HepG2 (cell line): ENCODE measurements at regions not wholly inside any gene's neighbourhood (a gene's known extent, or its start where the extent isn't known, plus 50 kb on each side); places are given as distances from the start of the nearest gene placed in this dataset.

Experiments
- CREB1 ChIP-seq, 2 experiments: fragments of 450-650 bp in 1 of 2; IDR thresholded peaks; 2 replicates each; pipeline ENCODE4 v1.6.1; 2016 to 2017; ENCODE audit warnings: control low read depth in 1 of 2, mild to moderate bottlenecking in 1 of 2, missing compliant biosample characterization in 1 of 2, missing genetic modification characterization in 1 of 2
- DPF2 ChIP-seq: sonication (generic); formaldehyde crosslinking; IDR thresholded peaks from 2 replicates; pipeline ENCODE4 v1.4.0; 2020; ENCODE audit warnings: mild to moderate bottlenecking, low read depth, missing genetic modification reagents, borderline replicate concordance
- EHMT2 ChIP-seq: fragments of 200-600 bp; sonication (generic); IDR thresholded peaks from 2 replicates; pipeline ENCODE4 v1.7.0; 2017; ENCODE audit warnings: antibody characterized with exemption, low read depth, low read length, borderline replicate concordance
- GATAD2A ChIP-seq: IDR thresholded peaks from 2 replicates; pipeline ENCODE4 v1.6.1; 2016
- HDAC6 ChIP-seq: fragments of 200-600 bp; sonication (generic); IDR thresholded peaks from 2 replicates; pipeline ENCODE4 v1.7.0; 2017; ENCODE audit warnings: mild to moderate bottlenecking, antibody characterized with exemption, low read length, low read depth
- HMG20A ChIP-seq: IDR thresholded peaks from 2 replicates; pipeline ENCODE4 v1.6.1; 2016; ENCODE audit warnings: borderline replicate concordance
- NFKB2 ChIP-seq: sonication (generic); formaldehyde crosslinking; IDR thresholded peaks from 2 replicates; pipeline ENCODE4 v1.4.0; 2020; ENCODE audit warnings: missing genetic modification reagents, borderline replicate concordance
- NR2F6 ChIP-seq, 2 experiments: IDR thresholded peaks; 2 replicates each; pipeline ENCODE4 v1.6.1; 2016; ENCODE audit warnings: antibody characterized with exemption in 1 of 2, mild to moderate bottlenecking in 1 of 2
- RXRB ChIP-seq: IDR thresholded peaks from 2 replicates; pipeline ENCODE4 v1.6.1; 2016; ENCODE audit warnings: borderline replicate concordance, missing genetic modification reagents, missing compliant biosample characterization
- SALL1 ChIP-seq: sonication (generic); formaldehyde crosslinking; IDR thresholded peaks from 2 replicates; pipeline ENCODE4 v1.8.0; 2022; ENCODE audit warnings: mild to moderate bottlenecking, missing genetic modification reagents
- SOX13 ChIP-seq, 3 experiments: fragments of 450-650 bp in 1 of 3; sonication (generic) in 1 of 3; formaldehyde crosslinking in 1 of 3; IDR thresholded peaks in 2 of 3; conservative IDR thresholded peaks in 1 of 3; 2 replicates each; pipeline versions ENCODE4 v1.5.0 to v1.6.1; 2016 to 2020; ENCODE audit warnings: antibody characterized with exemption in 1 of 3, mild to moderate bottlenecking in 1 of 3, missing compliant biosample characterization in 1 of 3, missing genetic modification reagents in 1 of 3, moderate library complexity in 1 of 3
- SOX6 ChIP-seq, 2 experiments: fragments of 450-650 bp in 1 of 2; sonication (generic) in 1 of 2; formaldehyde crosslinking in 1 of 2; IDR thresholded peaks; 2 replicates each; pipeline versions ENCODE4 v1.4.0 to v1.6.1; 2017 to 2020; ENCODE audit warnings: antibody characterized with exemption in 1 of 2, mild to moderate bottlenecking in 1 of 2, missing genetic modification reagents in 1 of 2
- ZNF652 ChIP-seq: IDR thresholded peaks from 2 replicates; pipeline ENCODE4 v1.6.1; 2016; ENCODE audit warnings: low read depth, borderline replicate concordance
- TF ChIP-seq, protein P1 (sequence below): sonication (generic); formaldehyde crosslinking; conservative IDR thresholded peaks from 2 replicates; pipeline ENCODE4 v1.4.0; 2020; ENCODE audit warnings: mild to moderate bottlenecking, missing genetic modification reagents, moderate library complexity
- TF ChIP-seq, protein P2 (sequence below): sonication (generic); formaldehyde crosslinking; IDR thresholded peaks from 2 replicates; pipeline ENCODE4 v1.5.1; 2020; ENCODE audit warnings: mild to moderate bottlenecking, missing genetic modification reagents, borderline replicate concordance
- TF ChIP-seq, protein P3 (sequence below): IDR thresholded peaks from 2 replicates; pipeline ENCODE4 v1.6.1; 2016; ENCODE audit warnings: mild to moderate bottlenecking

DNA sequence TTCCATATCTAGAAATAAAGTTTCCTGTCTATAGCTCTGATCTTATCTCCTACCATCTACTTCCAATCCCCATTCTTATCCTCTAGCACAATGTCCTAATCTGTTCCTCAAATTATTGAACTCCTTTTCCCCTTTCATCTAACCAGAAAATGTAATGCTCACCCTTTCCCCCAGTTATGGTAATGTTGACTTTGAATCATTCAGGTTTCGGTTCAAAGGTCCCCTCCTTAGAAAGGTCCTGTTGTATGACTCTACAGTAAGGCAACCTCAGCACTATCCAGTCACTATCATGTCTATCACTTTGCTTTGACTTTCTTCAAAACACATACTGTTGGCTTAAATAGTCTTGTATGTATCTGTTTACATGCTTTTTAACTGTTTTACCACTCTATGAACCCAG is 264.2 kb upstream of the PCDH15 start (continued):
- TF ChIP-seq EHMT2 (peak; percentile 54; the same call in 1 of the 2 replicates), CREB1 (IDR thresholded peaks at IDR 0.05) (no peak), CREB1 (CRISPR knock-in tag; IDR thresholded peaks at IDR 0.05) (peak; percentile 46), NR2F6 (IDR thresholded peaks at IDR 0.05) (peak; percentile 27; the same call in 1 of the 2 replicates), NR2F6 (CRISPR knock-in tag; IDR thresholded peaks at IDR 0.05) (no peak), NFKB2 (CRISPR knock-in tag) (no peak), RXRB (peak; percentile 98), DPF2 (CRISPR knock-in tag) (0 out of 2 replicates have a peak, but pooled peaks have one; percentile 20), HDAC6 (no peak), ZNF652 (CRISPR knock-in tag) (peak; percentile 19; the same call in 1 of the 2 replicates), GATAD2A (CRISPR knock-in tag) (peak; percentile 81), SOX13 (IDR thresholded peaks at IDR 0.05) (no peak), SOX13 (CRISPR knock-in tag; conservative IDR thresholded peaks at IDR 0.05 in 1 of 2, IDR thresholded peaks at IDR 0.05 in 1 of 2) (peak in 1 of 2 experiments; percentile 63; a peak in 1 of 4 replicates), SALL1 (CRISPR knock-in tag) (peak; percentile 53; the same call in 1 of the 2 replicates), SOX6 (IDR thresholded peaks at IDR 0.05) (no peak), SOX6 (CRISPR knock-in tag; IDR thresholded peaks at IDR 0.05) (peak; percentile 68; the same call in 1 of the 2 replicates), HMG20A (peak; percentile 86; the same call in 1 of the 2 replicates)
- TF ChIP-seq, protein P1, sequence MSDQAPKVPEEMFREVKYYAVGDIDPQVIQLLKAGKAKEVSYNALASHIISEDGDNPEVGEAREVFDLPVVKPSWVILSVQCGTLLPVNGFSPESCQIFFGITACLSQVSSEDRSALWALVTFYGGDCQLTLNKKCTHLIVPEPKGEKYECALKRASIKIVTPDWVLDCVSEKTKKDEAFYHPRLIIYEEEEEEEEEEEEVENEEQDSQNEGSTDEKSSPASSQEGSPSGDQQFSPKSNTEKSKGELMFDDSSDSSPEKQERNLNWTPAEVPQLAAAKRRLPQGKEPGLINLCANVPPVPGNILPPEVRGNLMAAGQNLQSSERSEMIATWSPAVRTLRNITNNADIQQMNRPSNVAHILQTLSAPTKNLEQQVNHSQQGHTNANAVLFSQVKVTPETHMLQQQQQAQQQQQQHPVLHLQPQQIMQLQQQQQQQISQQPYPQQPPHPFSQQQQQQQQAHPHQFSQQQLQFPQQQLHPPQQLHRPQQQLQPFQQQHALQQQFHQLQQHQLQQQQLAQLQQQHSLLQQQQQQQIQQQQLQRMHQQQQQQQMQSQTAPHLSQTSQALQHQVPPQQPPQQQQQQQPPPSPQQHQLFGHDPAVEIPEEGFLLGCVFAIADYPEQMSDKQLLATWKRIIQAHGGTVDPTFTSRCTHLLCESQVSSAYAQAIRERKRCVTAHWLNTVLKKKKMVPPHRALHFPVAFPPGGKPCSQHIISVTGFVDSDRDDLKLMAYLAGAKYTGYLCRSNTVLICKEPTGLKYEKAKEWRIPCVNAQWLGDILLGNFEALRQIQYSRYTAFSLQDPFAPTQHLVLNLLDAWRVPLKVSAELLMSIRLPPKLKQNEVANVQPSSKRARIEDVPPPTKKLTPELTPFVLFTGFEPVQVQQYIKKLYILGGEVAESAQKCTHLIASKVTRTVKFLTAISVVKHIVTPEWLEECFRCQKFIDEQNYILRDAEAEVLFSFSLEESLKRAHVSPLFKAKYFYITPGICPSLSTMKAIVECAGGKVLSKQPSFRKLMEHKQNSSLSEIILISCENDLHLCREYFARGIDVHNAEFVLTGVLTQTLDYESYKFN (CRISPR knock-in tag): peak; percentile 79
- TF ChIP-seq, protein P2, sequence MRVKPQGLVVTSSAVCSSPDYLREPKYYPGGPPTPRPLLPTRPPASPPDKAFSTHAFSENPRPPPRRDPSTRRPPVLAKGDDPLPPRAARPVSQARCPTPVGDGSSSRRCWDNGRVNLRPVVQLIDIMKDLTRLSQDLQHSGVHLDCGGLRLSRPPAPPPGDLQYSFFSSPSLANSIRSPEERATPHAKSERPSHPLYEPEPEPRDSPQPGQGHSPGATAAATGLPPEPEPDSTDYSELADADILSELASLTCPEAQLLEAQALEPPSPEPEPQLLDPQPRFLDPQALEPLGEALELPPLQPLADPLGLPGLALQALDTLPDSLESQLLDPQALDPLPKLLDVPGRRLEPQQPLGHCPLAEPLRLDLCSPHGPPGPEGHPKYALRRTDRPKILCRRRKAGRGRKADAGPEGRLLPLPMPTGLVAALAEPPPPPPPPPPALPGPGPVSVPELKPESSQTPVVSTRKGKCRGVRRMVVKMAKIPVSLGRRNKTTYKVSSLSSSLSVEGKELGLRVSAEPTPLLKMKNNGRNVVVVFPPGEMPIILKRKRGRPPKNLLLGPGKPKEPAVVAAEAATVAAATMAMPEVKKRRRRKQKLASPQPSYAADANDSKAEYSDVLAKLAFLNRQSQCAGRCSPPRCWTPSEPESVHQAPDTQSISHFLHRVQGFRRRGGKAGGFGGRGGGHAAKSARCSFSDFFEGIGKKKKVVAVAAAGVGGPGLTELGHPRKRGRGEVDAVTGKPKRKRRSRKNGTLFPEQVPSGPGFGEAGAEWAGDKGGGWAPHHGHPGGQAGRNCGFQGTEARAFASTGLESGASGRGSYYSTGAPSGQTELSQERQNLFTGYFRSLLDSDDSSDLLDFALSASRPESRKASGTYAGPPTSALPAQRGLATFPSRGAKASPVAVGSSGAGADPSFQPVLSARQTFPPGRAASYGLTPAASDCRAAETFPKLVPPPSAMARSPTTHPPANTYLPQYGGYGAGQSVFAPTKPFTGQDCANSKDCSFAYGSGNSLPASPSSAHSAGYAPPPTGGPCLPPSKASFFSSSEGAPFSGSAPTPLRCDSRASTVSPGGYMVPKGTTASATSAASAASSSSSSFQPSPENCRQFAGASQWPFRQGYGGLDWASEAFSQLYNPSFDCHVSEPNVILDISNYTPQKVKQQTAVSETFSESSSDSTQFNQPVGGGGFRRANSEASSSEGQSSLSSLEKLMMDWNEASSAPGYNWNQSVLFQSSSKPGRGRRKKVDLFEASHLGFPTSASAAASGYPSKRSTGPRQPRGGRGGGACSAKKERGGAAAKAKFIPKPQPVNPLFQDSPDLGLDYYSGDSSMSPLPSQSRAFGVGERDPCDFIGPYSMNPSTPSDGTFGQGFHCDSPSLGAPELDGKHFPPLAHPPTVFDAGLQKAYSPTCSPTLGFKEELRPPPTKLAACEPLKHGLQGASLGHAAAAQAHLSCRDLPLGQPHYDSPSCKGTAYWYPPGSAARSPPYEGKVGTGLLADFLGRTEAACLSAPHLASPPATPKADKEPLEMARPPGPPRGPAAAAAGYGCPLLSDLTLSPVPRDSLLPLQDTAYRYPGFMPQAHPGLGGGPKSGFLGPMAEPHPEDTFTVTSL: peak; percentile 61; the same call in 1 of the 2 replicates
- TF ChIP-seq, protein P3, sequence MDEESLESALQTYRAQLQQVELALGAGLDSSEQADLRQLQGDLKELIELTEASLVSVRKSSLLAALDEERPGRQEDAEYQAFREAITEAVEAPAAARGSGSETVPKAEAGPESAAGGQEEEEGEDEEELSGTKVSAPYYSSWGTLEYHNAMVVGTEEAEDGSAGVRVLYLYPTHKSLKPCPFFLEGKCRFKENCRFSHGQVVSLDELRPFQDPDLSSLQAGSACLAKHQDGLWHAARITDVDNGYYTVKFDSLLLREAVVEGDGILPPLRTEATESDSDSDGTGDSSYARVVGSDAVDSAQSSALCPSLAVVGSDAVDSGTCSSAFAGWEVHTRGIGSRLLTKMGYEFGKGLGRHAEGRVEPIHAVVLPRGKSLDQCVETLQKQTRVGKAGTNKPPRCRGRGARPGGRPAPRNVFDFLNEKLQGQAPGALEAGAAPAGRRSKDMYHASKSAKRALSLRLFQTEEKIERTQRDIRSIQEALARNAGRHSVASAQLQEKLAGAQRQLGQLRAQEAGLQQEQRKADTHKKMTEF (CRISPR knock-in tag): no peak
